ENCODE measurements at regions not wholly inside any gene's neighbourhood (a gene's known extent, or its start where the extent isn't known, plus 50 kb on each side); places are given as distances from the start of the nearest gene placed in this dataset.

- no peak for TF ChIP-seq CTCF (IDR thresholded peaks at IDR 0.05)
- DNase-seq: no peak
- Mint-ChIP-seq H3K4me3 (no peak overlapping the region), H3K36me3 (ENCODE audit: low read depth) (no peaks in the 10 kb centered on the region), H3K27me3 (ENCODE audit: low read depth, poor library complexity) (peaks cover 8% of the 10 kb centered on the region), H3K4me1 (peaks cover 2% of the 10 kb centered on the region), H3K9me3 (peaks cover 6% of the 10 kb centered on the region), H3K27ac (no peak overlapping the region)
Measured at GRCh38 chr13:31952641-31953380, 78.8 kb upstream of the FRY start.

- H3K27me3 Mint-ChIP-seq (ENCODE audit: low read depth, poor library complexity): peaks cover 6% of the 10 kb centered on the region
- H3K36me3 Mint-ChIP-seq (ENCODE audit: low read depth): no peaks in the 10 kb centered on the region
- no peaks in the 10 kb centered on the region for H3K4me1 Mint-ChIP-seq
Measured at GRCh38 chr13:31955101-31955500, 76.5 kb upstream of the FRY start.

GRCh38 chr13:31955741-31956140 is 75.8 kb upstream of the FRY start:
- no peak for TF ChIP-seq CTCF (IDR thresholded peaks at IDR 0.05)
- Mint-ChIP-seq H3K9me3 (peaks cover 15% of the 10 kb centered on the region), H3K4me1 (no peaks in the 10 kb centered on the region), H3K27ac (no peak overlapping the region), H3K36me3 (ENCODE audit: low read depth) (no peaks in the 10 kb centered on the region), H3K27me3 (ENCODE audit: low read depth, poor library complexity) (peaks cover 4% of the 10 kb centered on the region), H3K4me3 (no peak overlapping the region)
- no peak for DNase-seq

More at GRCh38 chr13:31955101-31955500, 76.5 kb upstream of the FRY start:
- Mint-ChIP-seq H3K9me3 (peaks cover 15% of the 10 kb centered on the region), H3K4me3 (no peak overlapping the region), H3K27ac (no peak overlapping the region)
- no peak for DNase-seq
- TF ChIP-seq CTCF (IDR thresholded peaks at IDR 0.05): no peak

GRCh38 chr13:31956980-31957644 is 74.5 kb upstream of the FRY start:
- Mint-ChIP-seq H3K27ac (no peak overlapping the region), H3K9me3 (peaks cover 15% of the 10 kb centered on the region), H3K36me3 (ENCODE audit: low read depth) (no peaks in the 10 kb centered on the region), H3K4me3 (no peak overlapping the region), H3K27me3 (ENCODE audit: low read depth, poor library complexity) (peaks cover 4% of the 10 kb centered on the region), H3K4me1 (no peaks in the 10 kb centered on the region)
- no peak for TF ChIP-seq CTCF (IDR thresholded peaks at IDR 0.05)
- DNase-seq: no peak

- peaks cover 4% of the 10 kb centered on the region for H3K27me3 Mint-ChIP-seq (ENCODE audit: low read depth, poor library complexity)
- DNase-seq: no peak
- H3K4me1 Mint-ChIP-seq: no peaks in the 10 kb centered on the region
- TF ChIP-seq CTCF (IDR thresholded peaks at IDR 0.05): no peak
- no peak overlapping the region for H3K27ac Mint-ChIP-seq
- no peaks in the 10 kb centered on the region for H3K36me3 Mint-ChIP-seq (ENCODE audit: low read depth)
- peaks cover 15% of the 10 kb centered on the region for H3K9me3 Mint-ChIP-seq
- no peak overlapping the region for H3K4me3 Mint-ChIP-seq
Measured at GRCh38 chr13:31957772-31958171, 73.8 kb upstream of the FRY start.

Measured in nephron progenitor cell (in vitro differentiated cells).